SU-DHL-6 (cell line): ENCODE measurements at regions not wholly inside any gene's neighbourhood (a gene's known extent, or its start where the extent isn't known, plus 50 kb on each side); places are given as distances from the start of the nearest gene placed in this dataset.

Source experiments
- H2AFZ ChIP-seq: fragments of 200-600 bp; sonication (generic); 2 replicates; pipeline ENCODE4 v1.6.1; 2014; ENCODE audit warnings: low read depth, mild to moderate bottlenecking, moderate library complexity, mixed read lengths, antibody characterized with exemption, low read length; ENCODE audit not compliant: severe bottlenecking
- H3F3A ChIP-seq: fragments of 200-600 bp; shearing (Covaris generic); 2 replicates; pipeline ENCODE4 v1.6.0; 2016; ENCODE audit warnings: antibody characterized with exemption, mild to moderate bottlenecking; ENCODE audit not compliant: insufficient read depth
- H3K27ac ChIP-seq: fragments of 200-600 bp; sonication (generic); 2 replicates; pipeline ENCODE4 v1.5.1; 2016; ENCODE audit warnings: low read depth, mild to moderate bottlenecking, low read length, moderate library complexity, mixed read lengths
- H3K27me3 ChIP-seq: fragments of 200-600 bp; sonication (generic), shearing (Covaris generic); 2 replicates; pipeline ENCODE4 v1.6.0; 2014; ENCODE audit warnings: mild to moderate bottlenecking, low read length
- H3K36me3 ChIP-seq: fragments of 200-600 bp; sonication (generic); 2 replicates; pipeline ENCODE4 v1.6.1; 2014; ENCODE audit warnings: mild to moderate bottlenecking, low read length, mixed read lengths
- H3K4me2 ChIP-seq: fragments of 300-600, 200-600 bp; shearing (Covaris generic), sonication (generic); 2 replicates; pipeline ENCODE4 v1.6.0; 2014; ENCODE audit warnings: low read length, low read depth, mild to moderate bottlenecking; ENCODE audit not compliant: poor library complexity, severe bottlenecking
- H3K4me3 ChIP-seq: fragments of 200-600 bp; sonication (generic); 2 replicates; pipeline ENCODE4 v1.5.1; 2014; ENCODE audit warnings: antibody characterized with exemption, low read length, mild to moderate bottlenecking, mixed read lengths; ENCODE audit not compliant: insufficient read depth, poor library complexity, severe bottlenecking
- H3K79me2 ChIP-seq: fragments of 200-600 bp; sonication (generic); 2 replicates; pipeline ENCODE4 v1.6.1; 2014; ENCODE audit warnings: mild to moderate bottlenecking, low read length, moderate library complexity; ENCODE audit not compliant: insufficient read depth
- H3K9ac ChIP-seq: fragments of 200-600 bp; sonication (generic); 2 replicates; pipeline ENCODE4 v1.7.0; 2014; ENCODE audit warnings: mild to moderate bottlenecking, low read length
- H3K9me2 ChIP-seq: fragments of 200-600 bp; sonication (generic); replicated peaks from 2 replicates; pipeline ENCODE4 v1.6.1; 2014; ENCODE audit warnings: low read length; ENCODE audit not compliant: insufficient read depth
- H3K9me3 ChIP-seq: fragments of 200-600 bp; sonication (generic); 2 replicates; pipeline ENCODE4 v1.6.1; 2014; ENCODE audit warnings: low read length, mixed read lengths; ENCODE audit not compliant: insufficient read depth
- H4K20me1 ChIP-seq: fragments of 200-600 bp; sonication (generic); 2 replicates; pipeline ENCODE4 v1.6.1; 2014; ENCODE audit warnings: low read depth, mild to moderate bottlenecking, antibody characterized with exemption, low read length, moderate library complexity, mixed read lengths
- EZH2phosphoT487 ChIP-seq: fragments of 200-600 bp; sonication (generic), shearing (Covaris generic); conservative IDR thresholded peaks from 2 replicates; pipeline ENCODE4 v1.6.1; 2018; ENCODE audit warnings: mild to moderate bottlenecking, antibody characterized with exemption, low read length, moderate library complexity, mixed read lengths
- TF ChIP-seq, protein P1 (sequence below): fragments of 200-600 bp; sonication (generic); IDR thresholded peaks from one replicate; pipeline ENCODE4 v1.5.1; 2017; ENCODE audit warnings: antibody characterized with exemption, mild to moderate bottlenecking, low read length, moderate library complexity; ENCODE audit not compliant: insufficient read depth, poor library complexity, severe bottlenecking

DNA sequence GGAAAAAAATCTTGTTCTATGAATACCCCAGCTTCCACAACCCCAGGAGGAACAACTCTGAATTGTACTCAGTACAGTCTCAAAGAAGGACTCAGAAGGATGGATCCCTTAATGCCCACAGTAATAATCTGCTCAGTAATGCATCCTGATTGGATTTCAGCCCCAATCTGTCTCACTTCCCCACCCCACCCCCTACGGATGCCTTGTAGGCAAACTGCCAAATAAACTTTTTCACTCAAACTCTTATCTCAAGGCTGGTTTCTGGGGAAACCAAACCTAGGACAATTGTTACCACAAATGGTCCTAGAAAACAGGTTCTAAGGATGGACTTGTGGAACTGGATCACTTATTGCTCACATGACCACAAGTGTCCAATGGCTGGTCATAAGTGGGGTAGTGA, 1021.8 kb upstream of the INTU start:
- no peaks in the 10 kb centered on the region for H3F3A ChIP-seq
- H3K27ac ChIP-seq = no peak overlapping the region
- H3K4me2 ChIP-seq = no peak overlapping the region
- no peak overlapping the region for H2AFZ ChIP-seq
- TF ChIP-seq, protein P1, sequence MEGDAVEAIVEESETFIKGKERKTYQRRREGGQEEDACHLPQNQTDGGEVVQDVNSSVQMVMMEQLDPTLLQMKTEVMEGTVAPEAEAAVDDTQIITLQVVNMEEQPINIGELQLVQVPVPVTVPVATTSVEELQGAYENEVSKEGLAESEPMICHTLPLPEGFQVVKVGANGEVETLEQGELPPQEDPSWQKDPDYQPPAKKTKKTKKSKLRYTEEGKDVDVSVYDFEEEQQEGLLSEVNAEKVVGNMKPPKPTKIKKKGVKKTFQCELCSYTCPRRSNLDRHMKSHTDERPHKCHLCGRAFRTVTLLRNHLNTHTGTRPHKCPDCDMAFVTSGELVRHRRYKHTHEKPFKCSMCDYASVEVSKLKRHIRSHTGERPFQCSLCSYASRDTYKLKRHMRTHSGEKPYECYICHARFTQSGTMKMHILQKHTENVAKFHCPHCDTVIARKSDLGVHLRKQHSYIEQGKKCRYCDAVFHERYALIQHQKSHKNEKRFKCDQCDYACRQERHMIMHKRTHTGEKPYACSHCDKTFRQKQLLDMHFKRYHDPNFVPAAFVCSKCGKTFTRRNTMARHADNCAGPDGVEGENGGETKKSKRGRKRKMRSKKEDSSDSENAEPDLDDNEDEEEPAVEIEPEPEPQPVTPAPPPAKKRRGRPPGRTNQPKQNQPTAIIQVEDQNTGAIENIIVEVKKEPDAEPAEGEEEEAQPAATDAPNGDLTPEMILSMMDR = no peak
- TF ChIP-seq EZH2phosphoT487 = no peak
- H3K79me2 ChIP-seq = no peaks in the 10 kb centered on the region
- no peaks in the 10 kb centered on the region for H3K9me2 ChIP-seq
- no peaks in the 10 kb centered on the region for H3K27me3 ChIP-seq
- no peaks in the 10 kb centered on the region for H3K9me3 ChIP-seq
- H3K4me3 ChIP-seq = no peak overlapping the region
- H3K36me3 ChIP-seq = no peaks in the 10 kb centered on the region
- no peak overlapping the region for H3K9ac ChIP-seq
- H4K20me1 ChIP-seq = no peaks in the 10 kb centered on the region

DNA sequence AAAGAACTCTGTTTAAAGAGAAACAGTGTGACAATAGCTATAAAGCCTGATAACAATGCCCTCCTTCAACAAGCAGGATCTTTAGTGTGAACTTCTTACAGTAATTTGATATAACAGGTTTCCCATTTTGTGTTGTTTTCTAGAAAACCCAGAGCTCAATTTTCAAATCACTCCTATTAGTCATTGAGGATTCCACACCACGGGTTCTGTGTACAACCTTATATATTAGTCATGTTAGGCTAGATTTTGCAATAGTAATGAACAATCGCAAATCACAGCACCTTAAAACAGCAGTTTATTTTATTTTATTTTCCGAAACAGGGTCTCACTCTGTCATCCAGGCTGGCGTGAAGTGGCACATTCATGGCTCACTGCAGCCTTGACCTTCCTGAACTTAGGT, 1020.9 kb upstream of the INTU start:
- Histone ChIP-seq H4K20me1 (no peaks in the 10 kb centered on the region), H3K36me3 (no peaks in the 10 kb centered on the region), H3K4me3 (no peak overlapping the region), H3K27me3 (no peaks in the 10 kb centered on the region), H3K79me2 (no peaks in the 10 kb centered on the region), H3K4me2 (no peak overlapping the region), H3K27ac (no peak overlapping the region), H3K9me2 (no peaks in the 10 kb centered on the region), H3K9ac (no peak overlapping the region), H3F3A (no peaks in the 10 kb centered on the region), H2AFZ (no peak overlapping the region), H3K9me3 (no peaks in the 10 kb centered on the region)
- no peak for TF ChIP-seq EZH2phosphoT487
- TF ChIP-seq, protein P1 = no peak

GRCh38 chr4:126614356-126614855, 1018.4 kb upstream of the INTU start:
- H3K4me2 ChIP-seq = no peak overlapping the region
- no peaks in the 10 kb centered on the region for H3F3A ChIP-seq

More at GRCh38 chr4:126614356-126614855, 1018.4 kb upstream of the INTU start:
- H4K20me1 ChIP-seq = no peaks in the 10 kb centered on the region
- H3K27me3 ChIP-seq = no peaks in the 10 kb centered on the region
- no peak overlapping the region for H3K9ac ChIP-seq
- no peaks in the 10 kb centered on the region for H3K79me2 ChIP-seq
- H3K9me3 ChIP-seq = no peaks in the 10 kb centered on the region
- no peak overlapping the region for H2AFZ ChIP-seq
- H3K36me3 ChIP-seq = no peaks in the 10 kb centered on the region
- TF ChIP-seq, protein P1 = no peak
- TF ChIP-seq EZH2phosphoT487 = no peak
- H3K4me3 ChIP-seq = no peak overlapping the region
- no peak overlapping the region for H3K27ac ChIP-seq
- H3K9me2 ChIP-seq = no peaks in the 10 kb centered on the region
